Brain microvascular endothelial cell (primary cell): ENCODE measurements at regions not wholly inside any gene's neighbourhood (a gene's known extent, or its start where the extent isn't known, plus 50 kb on each side); places are given as distances from the start of the nearest gene placed in this dataset.

Experiments
- DNase-seq: peaks from one replicate; pipeline ENCODE4 v3.0.0-alpha.2; 2020
- H3K27ac ChIP-seq: fragments of 250-450 bp; sonication (Bioruptor Pico); 2 replicates; pipeline ENCODE4 v1.5.1; 2020; ENCODE audit warnings: mild to moderate bottlenecking, moderate library complexity
- H3K27me3 ChIP-seq: fragments of 250-450 bp; sonication (Bioruptor Pico); replicated peaks from 2 replicates; pipeline ENCODE4 v1.5.1; 2020; ENCODE audit warnings: mild to moderate bottlenecking
- H3K36me3 ChIP-seq: fragments of 250-450 bp; sonication (Bioruptor Pico); replicated peaks from 2 replicates; pipeline ENCODE4 v1.5.1; 2020; ENCODE audit warnings: mild to moderate bottlenecking
- H3K4me3 ChIP-seq: 2 replicates; pipeline ENCODE4 v1.5.1; 2011; ENCODE audit warnings: low read depth, mild to moderate bottlenecking, control low read depth, low read length, moderate library complexity
- in situ Hi-C: cut with HindIII; loops from 2 replicates; pipeline ENCODE4 v1.10.0; 2017; ENCODE audit warnings: low sequenced_read_pairs, low pct_ligation_motif_present
- TF ChIP-seq, protein P1 (sequence below): IDR thresholded peaks from 2 replicates; pipeline ENCODE4 v1.5.1; 2011; ENCODE audit warnings: low read depth, mild to moderate bottlenecking, moderate library complexity, low read length, control low read depth, inconsistent platforms; ENCODE audit errors: missing control alignments

DNA sequence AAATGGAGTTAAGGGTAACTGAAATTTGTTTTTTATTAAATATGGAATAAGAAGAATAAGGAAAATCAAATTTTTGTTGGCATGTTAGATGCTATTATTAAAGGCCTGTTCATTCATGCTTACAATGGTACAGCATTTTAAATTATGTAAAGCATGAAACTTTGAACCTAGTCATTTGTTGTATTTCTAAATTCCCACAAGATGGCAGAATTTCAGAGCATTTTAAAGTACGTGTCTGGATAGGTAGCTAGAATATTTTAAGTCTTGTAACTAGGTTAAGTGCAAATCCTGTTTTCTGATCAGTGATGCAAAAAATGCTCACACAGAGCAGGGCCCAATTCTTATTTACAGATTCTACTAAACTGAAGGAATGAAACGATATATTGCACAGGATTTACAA is 585.6 kb upstream of the MIS18BP1 start:
- DNase-seq: no peak
- Histone ChIP-seq H3K27ac (no peak overlapping the region), H3K4me3 (no peak overlapping the region), H3K27me3 (no peaks in the 10 kb centered on the region), H3K36me3 (no peaks in the 10 kb centered on the region)
- in situ Hi-C loops: no loop called here
- TF ChIP-seq, protein P1, sequence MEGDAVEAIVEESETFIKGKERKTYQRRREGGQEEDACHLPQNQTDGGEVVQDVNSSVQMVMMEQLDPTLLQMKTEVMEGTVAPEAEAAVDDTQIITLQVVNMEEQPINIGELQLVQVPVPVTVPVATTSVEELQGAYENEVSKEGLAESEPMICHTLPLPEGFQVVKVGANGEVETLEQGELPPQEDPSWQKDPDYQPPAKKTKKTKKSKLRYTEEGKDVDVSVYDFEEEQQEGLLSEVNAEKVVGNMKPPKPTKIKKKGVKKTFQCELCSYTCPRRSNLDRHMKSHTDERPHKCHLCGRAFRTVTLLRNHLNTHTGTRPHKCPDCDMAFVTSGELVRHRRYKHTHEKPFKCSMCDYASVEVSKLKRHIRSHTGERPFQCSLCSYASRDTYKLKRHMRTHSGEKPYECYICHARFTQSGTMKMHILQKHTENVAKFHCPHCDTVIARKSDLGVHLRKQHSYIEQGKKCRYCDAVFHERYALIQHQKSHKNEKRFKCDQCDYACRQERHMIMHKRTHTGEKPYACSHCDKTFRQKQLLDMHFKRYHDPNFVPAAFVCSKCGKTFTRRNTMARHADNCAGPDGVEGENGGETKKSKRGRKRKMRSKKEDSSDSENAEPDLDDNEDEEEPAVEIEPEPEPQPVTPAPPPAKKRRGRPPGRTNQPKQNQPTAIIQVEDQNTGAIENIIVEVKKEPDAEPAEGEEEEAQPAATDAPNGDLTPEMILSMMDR: no peak

DNA sequence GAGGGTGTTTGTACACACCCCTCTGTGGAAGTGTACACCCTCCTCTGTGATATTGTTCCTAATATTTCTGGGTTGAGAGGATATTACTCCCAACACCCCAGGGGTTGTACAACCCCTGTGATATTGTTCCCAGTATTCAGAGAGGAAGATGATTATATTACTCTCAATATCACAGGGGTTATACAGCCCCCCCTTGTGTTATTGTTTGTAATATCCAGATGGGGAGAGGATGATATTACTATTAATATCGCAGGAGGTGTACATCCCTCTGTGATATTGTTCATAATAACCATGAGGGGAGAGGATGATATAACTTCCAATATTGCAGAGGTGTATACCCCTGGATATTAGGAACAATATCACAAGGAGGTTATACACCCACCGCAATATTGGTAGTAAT is 566.1 kb upstream of the MIS18BP1 start:
- in situ Hi-C loops: no loop called here
- no peak overlapping the region for H3K27ac ChIP-seq
- no peaks in the 10 kb centered on the region for H3K27me3 ChIP-seq
- TF ChIP-seq, protein P1: no peak
- H3K4me3 ChIP-seq: no peak overlapping the region
- DNase-seq: no peak
- H3K36me3 ChIP-seq: no peaks in the 10 kb centered on the region

DNA sequence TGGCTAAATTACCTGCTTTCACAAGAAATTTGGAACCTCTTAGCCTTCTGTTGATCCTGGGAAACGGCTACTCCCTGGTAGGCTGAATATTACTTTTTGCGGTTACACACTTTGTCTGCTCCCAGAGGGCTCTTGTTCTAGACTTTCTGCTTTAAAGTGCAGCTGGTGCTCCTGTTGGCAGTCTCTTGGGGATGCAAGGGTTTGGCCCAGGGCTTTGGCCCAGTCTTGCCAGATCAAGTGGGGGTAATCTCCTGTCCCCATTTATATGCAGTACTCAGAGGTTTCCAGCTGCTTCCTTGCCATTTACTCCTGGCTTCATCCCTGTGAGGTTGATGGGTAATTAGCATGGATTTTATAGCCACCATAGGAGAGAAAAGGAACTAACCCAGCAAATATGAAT is 558.2 kb upstream of the MIS18BP1 start:
- Histone ChIP-seq H3K27ac (no peak overlapping the region), H3K36me3 (no peaks in the 10 kb centered on the region), H3K27me3 (no peaks in the 10 kb centered on the region), H3K4me3 (no peak overlapping the region)
- in situ Hi-C loops: no loop called here
- TF ChIP-seq, protein P1: no peak
- no peak for DNase-seq

DNA sequence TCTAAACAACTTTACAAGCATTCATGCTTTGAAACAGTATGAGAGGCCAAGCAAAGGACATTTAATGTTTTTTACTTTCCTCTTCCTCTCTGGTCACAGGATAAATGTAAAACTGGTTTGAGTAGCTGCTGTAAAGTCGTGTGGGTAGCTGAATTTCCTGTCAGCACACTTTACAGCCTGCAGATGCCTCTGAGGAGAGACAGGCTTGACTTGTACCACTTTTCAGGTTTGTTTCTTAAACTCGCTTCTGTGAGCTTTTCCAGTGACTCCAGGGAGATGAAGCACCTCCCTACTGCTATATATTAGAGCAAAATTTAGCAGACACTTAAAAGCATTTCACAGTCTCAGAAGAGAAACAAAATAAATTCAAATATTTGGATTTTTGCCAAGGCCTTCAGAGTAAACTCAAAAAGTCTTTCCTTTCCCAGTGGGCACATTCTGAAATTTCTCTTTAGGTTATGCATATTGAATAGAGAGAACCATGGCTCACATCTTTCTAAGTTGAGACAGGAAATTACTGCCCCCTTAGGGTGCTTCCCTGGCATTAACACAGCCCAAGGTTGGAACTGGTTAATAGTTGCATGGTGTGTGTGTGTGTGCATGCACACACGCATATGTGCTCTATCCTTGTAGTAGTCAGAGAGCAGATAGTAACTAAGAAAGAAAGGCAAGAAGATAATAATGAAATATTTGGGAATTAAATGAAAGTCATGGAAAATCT is 557.3 kb upstream of the MIS18BP1 start:
- Histone ChIP-seq H3K36me3 (no peaks in the 10 kb centered on the region), H3K27ac (no peak overlapping the region), H3K4me3 (no peak overlapping the region), H3K27me3 (no peaks in the 10 kb centered on the region)
- in situ Hi-C loops: no loop called here
- TF ChIP-seq, protein P1: peak; percentile 34
- DNase-seq: no peak

DNA sequence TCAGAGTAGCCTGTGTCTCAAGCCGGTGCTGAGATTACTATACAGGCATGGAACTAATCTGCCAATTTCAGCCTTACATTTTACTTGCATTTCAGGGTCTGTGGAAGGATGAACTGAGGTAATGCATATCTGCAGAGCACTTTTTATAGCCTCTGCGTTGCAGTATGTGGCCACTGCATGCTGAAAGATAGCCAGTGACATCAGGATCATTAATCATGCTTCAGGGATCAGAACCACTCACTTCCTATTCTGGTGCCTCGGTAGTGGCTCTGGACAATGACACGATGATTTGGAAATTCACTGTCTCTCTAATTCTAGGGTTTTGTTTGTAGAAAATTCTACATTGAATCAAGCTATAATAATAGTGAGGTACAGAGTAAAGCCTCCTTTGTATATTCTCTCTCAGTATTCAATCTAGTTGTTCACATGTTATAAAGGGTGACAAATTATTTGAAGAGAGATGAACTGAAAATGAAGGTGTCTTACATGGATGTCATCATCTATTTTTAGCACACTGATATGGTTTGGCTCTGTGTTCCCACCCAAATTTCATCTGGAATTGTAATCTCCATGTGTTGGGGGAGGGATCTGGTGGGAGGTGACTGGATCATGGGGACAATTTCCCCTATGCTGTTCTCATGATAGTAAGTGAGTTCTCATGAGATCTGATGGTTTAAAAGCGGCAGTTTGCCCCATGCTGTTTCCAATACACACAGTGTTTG is 554.3 kb upstream of the MIS18BP1 start:
- no peak for DNase-seq
- TF ChIP-seq, protein P1: no peak
- in situ Hi-C loops: no loop called here

DNA sequence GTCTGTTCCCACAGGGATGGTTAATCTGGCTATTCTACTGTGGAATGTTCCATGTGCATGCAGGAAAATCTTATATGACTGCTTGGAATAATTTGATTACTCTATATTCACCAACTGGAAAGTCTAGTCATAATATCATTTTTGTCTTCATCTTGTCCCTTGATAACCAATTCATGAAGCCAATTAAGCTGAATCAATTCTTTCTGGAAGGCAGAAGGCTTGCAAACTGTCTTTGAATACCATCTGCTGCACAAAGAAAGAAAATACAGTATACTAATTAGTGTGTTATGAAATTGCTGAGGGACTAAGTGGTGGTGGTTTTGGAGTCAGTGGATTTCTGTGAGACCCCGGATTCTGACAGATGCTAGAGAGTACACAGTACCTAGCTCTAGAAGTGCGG is 546.5 kb upstream of the MIS18BP1 start:
- TF ChIP-seq, protein P1: no peak
- in situ Hi-C loops: no loop called here
- no peak overlapping the region for H3K4me3 ChIP-seq
- no peak overlapping the region for H3K27ac ChIP-seq
- DNase-seq: no peak
- no peaks in the 10 kb centered on the region for H3K27me3 ChIP-seq
- H3K36me3 ChIP-seq: no peaks in the 10 kb centered on the region

More for the DNA sequence above, 554.3 kb upstream of the MIS18BP1 start:
- no peaks in the 10 kb centered on the region for H3K36me3 ChIP-seq
- H3K27me3 ChIP-seq: no peaks in the 10 kb centered on the region
- no peak overlapping the region for H3K27ac ChIP-seq
- no peak overlapping the region for H3K4me3 ChIP-seq
